ENCODE measurements at regions not wholly inside any gene's neighbourhood (a gene's known extent, or its start where the extent isn't known, plus 50 kb on each side); places are given as distances from the start of the nearest gene placed in this dataset.

- TF ChIP-seq, protein P1, sequence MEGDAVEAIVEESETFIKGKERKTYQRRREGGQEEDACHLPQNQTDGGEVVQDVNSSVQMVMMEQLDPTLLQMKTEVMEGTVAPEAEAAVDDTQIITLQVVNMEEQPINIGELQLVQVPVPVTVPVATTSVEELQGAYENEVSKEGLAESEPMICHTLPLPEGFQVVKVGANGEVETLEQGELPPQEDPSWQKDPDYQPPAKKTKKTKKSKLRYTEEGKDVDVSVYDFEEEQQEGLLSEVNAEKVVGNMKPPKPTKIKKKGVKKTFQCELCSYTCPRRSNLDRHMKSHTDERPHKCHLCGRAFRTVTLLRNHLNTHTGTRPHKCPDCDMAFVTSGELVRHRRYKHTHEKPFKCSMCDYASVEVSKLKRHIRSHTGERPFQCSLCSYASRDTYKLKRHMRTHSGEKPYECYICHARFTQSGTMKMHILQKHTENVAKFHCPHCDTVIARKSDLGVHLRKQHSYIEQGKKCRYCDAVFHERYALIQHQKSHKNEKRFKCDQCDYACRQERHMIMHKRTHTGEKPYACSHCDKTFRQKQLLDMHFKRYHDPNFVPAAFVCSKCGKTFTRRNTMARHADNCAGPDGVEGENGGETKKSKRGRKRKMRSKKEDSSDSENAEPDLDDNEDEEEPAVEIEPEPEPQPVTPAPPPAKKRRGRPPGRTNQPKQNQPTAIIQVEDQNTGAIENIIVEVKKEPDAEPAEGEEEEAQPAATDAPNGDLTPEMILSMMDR (conservative IDR thresholded peaks at IDR 0.05; ENCODE audit: low read length), result no peak
- no peak for TF ChIP-seq EZH2phosphoT487 (IDR thresholded peaks at IDR 0.05; ENCODE audit: borderline replicate concordance)
- Histone ChIP-seq H3K36me3 (ENCODE audit: insufficient read depth, low read length) (no peaks in the 10 kb centered on the region), H3K79me2 (ENCODE audit: insufficient read depth, low read length) (no peaks in the 10 kb centered on the region), H3K9ac (ENCODE audit: low read depth, low read length, poor library complexity, severe bottlenecking) (no peak overlapping the region), H3K4me2 (ENCODE audit: low read depth, low read length, poor library complexity, severe bottlenecking) (no peak overlapping the region), H3K4me3 (ENCODE audit: low read length, poor library complexity, severe bottlenecking) (no peak overlapping the region), H4K20me1 (ENCODE audit: insufficient read depth, low read length, poor library complexity, severe bottlenecking) (no peaks in the 10 kb centered on the region), H3K27me3 (ENCODE audit: insufficient read depth, low read length, poor library complexity, severe bottlenecking) (no peaks in the 10 kb centered on the region), H3F3A (ENCODE audit: low read depth) (no peaks in the 10 kb centered on the region), H3K9me2 (replicated peaks; ENCODE audit: low read depth, low read length) (no peaks in the 10 kb centered on the region), H2AFZ (ENCODE audit: low read length) (no peak overlapping the region), H3K9me3 (ENCODE audit: insufficient read depth, low read depth, low read length) (no peaks in the 10 kb centered on the region), H3K4me1 (ENCODE audit: insufficient read depth, low read length, poor library complexity, severe bottlenecking) (no peaks in the 10 kb centered on the region)
Observed at GRCh38 chr1:112046630-112047029, 57.2 kb upstream of the KCND3 start.

- TF ChIP-seq EZH2phosphoT487 (IDR thresholded peaks at IDR 0.05; ENCODE audit: borderline replicate concordance), result no peak
- TF ChIP-seq, protein P1 (conservative IDR thresholded peaks at IDR 0.05; ENCODE audit: low read length), result no peak
Observed at GRCh38 chr1:112048421-112048820, 59.0 kb upstream of the KCND3 start.

GRCh38 chr1:112054510-112054909 is 65.0 kb upstream of the KCND3 start:
- H3F3A ChIP-seq (ENCODE audit: low read depth), result no peaks in the 10 kb centered on the region
- H3K4me3 ChIP-seq (ENCODE audit: low read length, poor library complexity, severe bottlenecking), result no peak overlapping the region
- H3K9me2 ChIP-seq (replicated peaks; ENCODE audit: low read depth, low read length), result no peaks in the 10 kb centered on the region
- H3K4me2 ChIP-seq (ENCODE audit: low read depth, low read length, poor library complexity, severe bottlenecking), result no peak overlapping the region
- H3K27me3 ChIP-seq (ENCODE audit: insufficient read depth, low read length, poor library complexity, severe bottlenecking), result no peaks in the 10 kb centered on the region
- no peak overlapping the region for H2AFZ ChIP-seq (ENCODE audit: low read length)
- H3K9me3 ChIP-seq (ENCODE audit: insufficient read depth, low read depth, low read length), result no peaks in the 10 kb centered on the region
- no peaks in the 10 kb centered on the region for H3K36me3 ChIP-seq (ENCODE audit: insufficient read depth, low read length)
- no peaks in the 10 kb centered on the region for H4K20me1 ChIP-seq (ENCODE audit: insufficient read depth, low read length, poor library complexity, severe bottlenecking)
- H3K4me1 ChIP-seq (ENCODE audit: insufficient read depth, low read length, poor library complexity, severe bottlenecking), result no peaks in the 10 kb centered on the region
- no peak overlapping the region for H3K9ac ChIP-seq (ENCODE audit: low read depth, low read length, poor library complexity, severe bottlenecking)
- TF ChIP-seq, protein P1 (conservative IDR thresholded peaks at IDR 0.05; ENCODE audit: low read length), result no peak
- no peak for TF ChIP-seq EZH2phosphoT487 (IDR thresholded peaks at IDR 0.05; ENCODE audit: borderline replicate concordance)
- H3K79me2 ChIP-seq (ENCODE audit: insufficient read depth, low read length), result no peaks in the 10 kb centered on the region

More at GRCh38 chr1:112048421-112048820, 59.0 kb upstream of the KCND3 start:
- Histone ChIP-seq H3K4me2 (ENCODE audit: low read depth, low read length, poor library complexity, severe bottlenecking) (no peak overlapping the region), H3K79me2 (ENCODE audit: insufficient read depth, low read length) (no peaks in the 10 kb centered on the region), H3K4me1 (ENCODE audit: insufficient read depth, low read length, poor library complexity, severe bottlenecking) (no peaks in the 10 kb centered on the region), H4K20me1 (ENCODE audit: insufficient read depth, low read length, poor library complexity, severe bottlenecking) (no peaks in the 10 kb centered on the region), H3K27me3 (ENCODE audit: insufficient read depth, low read length, poor library complexity, severe bottlenecking) (no peaks in the 10 kb centered on the region), H3F3A (ENCODE audit: low read depth) (no peaks in the 10 kb centered on the region), H3K9me2 (replicated peaks; ENCODE audit: low read depth, low read length) (no peaks in the 10 kb centered on the region), H3K9me3 (ENCODE audit: insufficient read depth, low read depth, low read length) (no peaks in the 10 kb centered on the region), H3K4me3 (ENCODE audit: low read length, poor library complexity, severe bottlenecking) (no peak overlapping the region), H3K9ac (ENCODE audit: low read depth, low read length, poor library complexity, severe bottlenecking) (no peak overlapping the region), H3K36me3 (ENCODE audit: insufficient read depth, low read length) (no peaks in the 10 kb centered on the region), H2AFZ (ENCODE audit: low read length) (no peak overlapping the region)
